A549 (cell line): ENCODE measurements at regions not wholly inside any gene's neighbourhood (a gene's known extent, or its start where the extent isn't known, plus 50 kb on each side); places are given as distances from the start of the nearest gene placed in this dataset.

Experiments used
- ATAC-seq, 2 experiments: fragments of 200-7000 bp in 1 of 2; fragments of >200 bp in 1 of 2; cut with Nextera tagmentation in 1 of 2; cut with Tn5 transposase in 1 of 2; 3 replicates each; pipeline versions ENCODE4 v1.8.0 to v1.9.1; 2018 to 2020; ENCODE audit warnings: mild to moderate bottlenecking in 1 of 2, moderate library complexity in 1 of 2
- CTCF ChIA-PET: fragments of 300-600 bp; sonication (Branson Sonifier 250); formaldehyde crosslinking; extraction: SDS; loops from one replicate; lab custom pipeline; 2021; ENCODE audit warnings: antibody characterized with exemption, inconsistent platforms; lab: Yijun Ruan, JAX
- POLR2A ChIA-PET: fragments of 350-600 bp; formaldehyde crosslinking; extraction: SDS; loops from one replicate; lab custom pipeline; 2021; ENCODE audit warnings: antibody characterized with exemption, inconsistent platforms; lab: Yijun Ruan, JAX
- DNase-seq, 2 experiments: peaks; one replicate each; pipeline versions ENCODE4 v3.0.0 to v3.0.0-alpha.2; 2011 to 2016; ENCODE audit warnings: low read depth in 1 of 2, low spot score in 1 of 2
- FAIRE-seq: peaks from 2 replicates; lab custom pipeline; 2011; peaks lifted over from hg19 to GRCh38; lab: Jason Lieb, UNC
- H3K27ac ChIP-seq, 2 experiments: fragments of >200 bp; sonication (Bioruptor Twin); formaldehyde crosslinking; 3 replicates each; pipeline ENCODE4 v1.5.1; 2016 to 2017
- H3K4me1 ChIP-seq: fragments of >200 bp; sonication (Bioruptor Twin); formaldehyde crosslinking; 3 replicates; pipeline ENCODE4 v1.6.1; 2016
- H3K4me2 ChIP-seq: fragments of >200 bp; sonication (Bioruptor Twin); formaldehyde crosslinking; 3 replicates; pipeline ENCODE4 v1.6.1; 2016
- H3K4me3 ChIP-seq: fragments of >200 bp; sonication (Bioruptor Twin); formaldehyde crosslinking; 3 replicates; pipeline ENCODE4 v1.5.1; 2016
- H3K9me3 ChIP-seq: fragments of >200 bp; sonication (Bioruptor Twin); formaldehyde crosslinking; 3 replicates; pipeline ENCODE4 v1.6.1; 2016
- CBX8 ChIP-seq: fragments of 200-600 bp; sonication (generic); IDR thresholded peaks from 2 replicates; pipeline ENCODE4 v1.6.1; 2016
- CEBPB ChIP-seq, 2 experiments: fragments of >200 bp in 1 of 2; sonication (Bioruptor Twin) in 1 of 2; formaldehyde crosslinking in 1 of 2; IDR thresholded peaks; 2 replicates each; pipeline ENCODE4 v1.6.1; 2012 to 2016
- CHD4 ChIP-seq: fragments of 200-600 bp; sonication (generic); IDR thresholded peaks from 2 replicates; pipeline ENCODE4 v1.6.1; 2016; ENCODE audit warnings: antibody characterized with exemption, mild to moderate bottlenecking, borderline replicate concordance
- CTCF ChIP-seq: fragments of >200 bp; sonication (Bioruptor Twin); formaldehyde crosslinking; IDR thresholded peaks from 3 replicates; pipeline ENCODE4 v1.5.1; 2016
- FOSL2 ChIP-seq, 2 experiments: fragments of 450-650 bp in 1 of 2; fragments of >200 bp in 1 of 2; sonication (Bioruptor Twin) in 1 of 2; formaldehyde crosslinking; IDR thresholded peaks; 2 replicates each; pipeline versions ENCODE4 v1.5.0 to v1.6.1; 2016 to 2020; ENCODE audit warnings: mild to moderate bottlenecking in 1 of 2, moderate library complexity in 1 of 2
- FOXS1 ChIP-seq: fragments of 250-450 bp; sonication (Bioruptor Pico); IDR thresholded peaks from 2 replicates; pipeline ENCODE4 v1.5.0; 2020; ENCODE audit warnings: mild to moderate bottlenecking, moderate library complexity
- GATA3 ChIP-seq: IDR thresholded peaks from 2 replicates; pipeline ENCODE4 v1.6.1; 2012; ENCODE audit warnings: borderline replicate concordance
- HDAC2 ChIP-seq: fragments of 200-600 bp; sonication (generic); IDR thresholded peaks from 2 replicates; pipeline ENCODE4 v1.6.1; 2016
- HEYL ChIP-seq: fragments of 250-450 bp; sonication (Bioruptor Pico); IDR thresholded peaks from 2 replicates; pipeline ENCODE4 v1.8.0; 2021; ENCODE audit warnings: mild to moderate bottlenecking, moderate library complexity
- HOXA7 ChIP-seq: fragments of 250-450 bp; sonication (Bioruptor Pico); IDR thresholded peaks from 2 replicates; pipeline ENCODE4 v1.5.0; 2020; ENCODE audit warnings: mild to moderate bottlenecking, moderate library complexity
- HOXB13 ChIP-seq: fragments of 250-450 bp; sonication (Bioruptor Pico); IDR thresholded peaks from 2 replicates; pipeline ENCODE4 v1.5.0; 2020; ENCODE audit warnings: low read depth, mild to moderate bottlenecking, moderate library complexity
- HOXB5 ChIP-seq: fragments of 250-450 bp; sonication (Bioruptor Pico); IDR thresholded peaks from 2 replicates; pipeline ENCODE4 v1.5.0; 2020; ENCODE audit warnings: mild to moderate bottlenecking, moderate library complexity
- JUN ChIP-seq, 2 experiments: fragments of >200 bp; sonication (Bioruptor Twin); formaldehyde crosslinking; IDR thresholded peaks; 2 replicates in 1 of 2; 3 replicates in 1 of 2; pipeline ENCODE4 v1.6.1; 2016 to 2017
- JUNB ChIP-seq: fragments of >200 bp; sonication (Bioruptor Twin); formaldehyde crosslinking; IDR thresholded peaks from 2 replicates; pipeline ENCODE4 v1.6.1; 2016
- POLR2AphosphoS2 ChIP-seq: conservative IDR thresholded peaks from 2 replicates; pipeline ENCODE4 v1.6.1; 2012; ENCODE audit warnings: low read length, improper control_type of control experiment, inconsistent platforms
- RAD21 ChIP-seq, 2 experiments: fragments of >200 bp in 1 of 2; sonication (Bioruptor Twin) in 1 of 2; formaldehyde crosslinking in 1 of 2; IDR thresholded peaks in 1 of 2; conservative IDR thresholded peaks in 1 of 2; 2 replicates in 1 of 2; 3 replicates in 1 of 2; pipeline ENCODE4 v1.6.1; 2012 to 2018; ENCODE audit warnings: inconsistent platforms in 1 of 2
- RARB ChIP-seq: fragments of 250-450 bp; sonication (Bioruptor Pico); IDR thresholded peaks from 2 replicates; pipeline ENCODE4 v1.8.0; 2021; ENCODE audit warnings: mild to moderate bottlenecking, moderate library complexity
- RNF2 ChIP-seq: fragments of 200-600 bp; sonication (generic); IDR thresholded peaks from 2 replicates; pipeline ENCODE4 v1.6.1; 2016; ENCODE audit warnings: low read depth, mild to moderate bottlenecking, antibody characterized with exemption, moderate library complexity, borderline replicate concordance
- SREBF2 ChIP-seq: fragments of 450-650 bp; IDR thresholded peaks from 2 replicates; pipeline ENCODE4 v1.6.1; 2014; ENCODE audit warnings: mild to moderate bottlenecking, moderate library complexity
- USF2 ChIP-seq: fragments of 450-650 bp; IDR thresholded peaks from 2 replicates; pipeline ENCODE4 v1.6.1; 2014; ENCODE audit warnings: antibody characterized with exemption
- ZFP36 ChIP-seq: fragments of 450-650 bp; IDR thresholded peaks from 2 replicates; pipeline ENCODE4 v1.6.1; 2014; ENCODE audit warnings: borderline replicate concordance; ENCODE audit not compliant: partially characterized antibody
- WGBS: methylation state at CpG from one replicate; pipeline ENCODE4 v1.1.6; 2017; ENCODE audit errors: missing lambda C conversion rate; 5-methylcytosine and 5-hydroxymethylcytosine counted together
- TF ChIP-seq, protein P1 (sequence below): IDR thresholded peaks from 2 replicates; pipeline ENCODE4 v1.6.1; 2012
- TF ChIP-seq, protein P2 (sequence below): IDR thresholded peaks from 2 replicates; pipeline ENCODE4 v1.6.1; 2012; ENCODE audit warnings: low read depth, borderline replicate concordance
- TF ChIP-seq, protein P3 (sequence below): fragments of 200-600 bp; sonication (generic); IDR thresholded peaks from 2 replicates; pipeline ENCODE4 v1.6.1; 2016; ENCODE audit warnings: antibody characterized with exemption, mild to moderate bottlenecking, moderate library complexity

GRCh38 chr18:7173216-7173615, 55.6 kb upstream of the LAMA1 start (continued):
- TF ChIP-seq CHD4 (no peak), SREBF2 (no peak), ZFP36 (no peak), RAD21 (conservative IDR thresholded peaks at IDR 0.05 in 1 of 2, IDR thresholded peaks at IDR 0.05 in 1 of 2) (no peak), HOXA7 (CRISPR knock-in tag) (no peak), HEYL (CRISPR knock-in tag) (no peak), FOSL2 (IDR thresholded peaks at IDR 0.05) (no peak), FOSL2 (CRISPR knock-in tag; IDR thresholded peaks at IDR 0.05) (no peak), HDAC2 (no peak)
- TF ChIP-seq, protein P1, sequence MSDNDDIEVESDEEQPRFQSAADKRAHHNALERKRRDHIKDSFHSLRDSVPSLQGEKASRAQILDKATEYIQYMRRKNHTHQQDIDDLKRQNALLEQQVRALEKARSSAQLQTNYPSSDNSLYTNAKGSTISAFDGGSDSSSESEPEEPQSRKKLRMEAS = no peak
- TF ChIP-seq, protein P2, sequence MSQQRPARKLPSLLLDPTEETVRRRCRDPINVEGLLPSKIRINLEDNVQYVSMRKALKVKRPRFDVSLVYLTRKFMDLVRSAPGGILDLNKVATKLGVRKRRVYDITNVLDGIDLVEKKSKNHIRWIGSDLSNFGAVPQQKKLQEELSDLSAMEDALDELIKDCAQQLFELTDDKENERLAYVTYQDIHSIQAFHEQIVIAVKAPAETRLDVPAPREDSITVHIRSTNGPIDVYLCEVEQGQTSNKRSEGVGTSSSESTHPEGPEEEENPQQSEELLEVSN = no peak

DNA sequence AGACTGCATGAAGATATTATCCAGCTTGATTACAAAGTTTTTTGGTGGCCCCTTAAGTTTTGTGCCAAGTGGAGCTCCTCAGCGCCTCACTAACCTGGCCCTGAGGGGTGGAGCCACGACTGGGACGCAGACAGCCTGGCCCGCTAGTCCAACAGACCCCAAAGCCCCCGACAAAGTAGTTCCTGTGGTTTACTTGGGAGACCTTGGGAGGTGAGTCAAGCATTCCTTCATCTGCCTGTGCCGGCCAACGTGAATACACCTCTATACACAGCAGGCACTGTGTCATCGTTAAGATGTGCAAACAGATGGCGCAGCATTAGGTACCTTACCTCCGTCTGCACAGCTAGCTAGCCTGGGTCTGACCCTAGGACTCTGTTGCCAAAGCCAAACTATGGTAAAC, 55.0 kb upstream of the LAMA1 start:
- FAIRE-seq = no peak
- no peak overlapping the region for H3K27ac ChIP-seq
- H3K9me3 ChIP-seq = no peaks in the 10 kb centered on the region
- CTCF ChIA-PET = interaction anchor here (1.3 kb wide), 1 partner anchor 252 kb away, joined by 4 read pairs; no protein-coding TSS in a partner anchor
- H3K4me1 ChIP-seq = no peaks in the 10 kb centered on the region
- ATAC-seq = no peak
- H3K4me3 ChIP-seq = no peak overlapping the region
- DNase-seq = no peak
- H3K4me2 ChIP-seq = no peak overlapping the region
- WGBS = 74% methylated on average over 7 of the region's 10 CpGs
- POLR2A ChIA-PET = no interaction called here
- TF ChIP-seq SREBF2 (no peak), FOXS1 (CRISPR knock-in tag) (no peak), GATA3 (no peak), RNF2 (no peak), JUNB (no peak), RARB (CRISPR knock-in tag) (no peak), CHD4 (no peak), CTCF (no peak), USF2 (no peak), CEBPB (IDR thresholded peaks at IDR 0.05) (no peak), POLR2AphosphoS2 (no peak), HOXB5 (CRISPR knock-in tag) (no peak), RAD21 (conservative IDR thresholded peaks at IDR 0.05 in 1 of 2, IDR thresholded peaks at IDR 0.05 in 1 of 2) (no peak), HOXB13 (CRISPR knock-in tag) (no peak), JUN (IDR thresholded peaks at IDR 0.05) (no peak), CBX8 (no peak)
- TF ChIP-seq, protein P3, sequence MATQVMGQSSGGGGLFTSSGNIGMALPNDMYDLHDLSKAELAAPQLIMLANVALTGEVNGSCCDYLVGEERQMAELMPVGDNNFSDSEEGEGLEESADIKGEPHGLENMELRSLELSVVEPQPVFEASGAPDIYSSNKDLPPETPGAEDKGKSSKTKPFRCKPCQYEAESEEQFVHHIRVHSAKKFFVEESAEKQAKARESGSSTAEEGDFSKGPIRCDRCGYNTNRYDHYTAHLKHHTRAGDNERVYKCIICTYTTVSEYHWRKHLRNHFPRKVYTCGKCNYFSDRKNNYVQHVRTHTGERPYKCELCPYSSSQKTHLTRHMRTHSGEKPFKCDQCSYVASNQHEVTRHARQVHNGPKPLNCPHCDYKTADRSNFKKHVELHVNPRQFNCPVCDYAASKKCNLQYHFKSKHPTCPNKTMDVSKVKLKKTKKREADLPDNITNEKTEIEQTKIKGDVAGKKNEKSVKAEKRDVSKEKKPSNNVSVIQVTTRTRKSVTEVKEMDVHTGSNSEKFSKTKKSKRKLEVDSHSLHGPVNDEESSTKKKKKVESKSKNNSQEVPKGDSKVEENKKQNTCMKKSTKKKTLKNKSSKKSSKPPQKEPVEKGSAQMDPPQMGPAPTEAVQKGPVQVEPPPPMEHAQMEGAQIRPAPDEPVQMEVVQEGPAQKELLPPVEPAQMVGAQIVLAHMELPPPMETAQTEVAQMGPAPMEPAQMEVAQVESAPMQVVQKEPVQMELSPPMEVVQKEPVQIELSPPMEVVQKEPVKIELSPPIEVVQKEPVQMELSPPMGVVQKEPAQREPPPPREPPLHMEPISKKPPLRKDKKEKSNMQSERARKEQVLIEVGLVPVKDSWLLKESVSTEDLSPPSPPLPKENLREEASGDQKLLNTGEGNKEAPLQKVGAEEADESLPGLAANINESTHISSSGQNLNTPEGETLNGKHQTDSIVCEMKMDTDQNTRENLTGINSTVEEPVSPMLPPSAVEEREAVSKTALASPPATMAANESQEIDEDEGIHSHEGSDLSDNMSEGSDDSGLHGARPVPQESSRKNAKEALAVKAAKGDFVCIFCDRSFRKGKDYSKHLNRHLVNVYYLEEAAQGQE = no peak
- TF ChIP-seq, all 56 proteins: peak for 0
